GM18519 (cell line): ENCODE measurements at regions not wholly inside any gene's neighbourhood (a gene's known extent, or its start where the extent isn't known, plus 50 kb on each side); places are given as distances from the start of the nearest gene placed in this dataset.
"Not testable (repeated sequence)": the region's sequence is repeated elsewhere in the genome, so short reads cannot be mapped to it uniquely, and the experiment has no call there.

Experiments used
- ATAC-seq: cut with Tn5 transposase; IDR thresholded peaks from one replicate; pipeline ENCODE4 v1.9.1; 2021; ENCODE audit warnings: mild to moderate bottlenecking, moderate library complexity; ENCODE audit not compliant: unreplicated experiment, low FRiP score

GRCh38 chr4:164169591-164169990 is 584.3 kb upstream of the SMIM31 start:
- ATAC-seq: no peak

- no peak for ATAC-seq
Measured at GRCh38 chr4:164177153-164177552, 576.8 kb upstream of the SMIM31 start.

GRCh38 chr4:164177753-164178152 is 576.2 kb upstream of the SMIM31 start:
- no peak for ATAC-seq

- no peak for ATAC-seq
Measured at GRCh38 chr4:164188236-164188635, 565.7 kb upstream of the SMIM31 start.

- no peak for ATAC-seq
Measured at GRCh38 chr4:164192844-164193243, 561.1 kb upstream of the SMIM31 start.

- ATAC-seq: no peak
Measured at GRCh38 chr4:164193676-164194075, 560.3 kb upstream of the SMIM31 start.

- no peak for ATAC-seq
Measured at GRCh38 chr4:164197556-164197955, 556.4 kb upstream of the SMIM31 start.

- ATAC-seq: no peak
Measured at GRCh38 chr4:164203476-164203875, 550.5 kb upstream of the SMIM31 start.

- no peak for ATAC-seq
Measured at GRCh38 chr4:164204434-164204833, 549.5 kb upstream of the SMIM31 start.

- ATAC-seq: no peak
Measured at GRCh38 chr4:164207460-164207859, 546.5 kb upstream of the SMIM31 start.

- ATAC-seq: no peak
Measured at GRCh38 chr4:164210377-164210776, 543.6 kb upstream of the SMIM31 start.

- no peak for ATAC-seq
Measured at GRCh38 chr4:164212134-164212533, 541.8 kb upstream of the SMIM31 start.

GRCh38 chr4:164212714-164213113 is 541.2 kb upstream of the SMIM31 start:
- ATAC-seq: no peak

GRCh38 chr4:164215113-164215741 is 538.7 kb upstream of the SMIM31 start:
- ATAC-seq: no peak

- ATAC-seq: no peak
Measured at GRCh38 chr4:164221631-164222030, 532.3 kb upstream of the SMIM31 start.

- no peak for ATAC-seq
Measured at GRCh38 chr4:164224871-164225270, 529.1 kb upstream of the SMIM31 start.

- ATAC-seq: no peak
Measured at GRCh38 chr4:164229255-164229654, 524.7 kb upstream of the SMIM31 start.

- no peak for ATAC-seq
Measured at GRCh38 chr4:164239433-164239832, 514.5 kb upstream of the SMIM31 start.

GRCh38 chr4:164239976-164240375 is 514.0 kb upstream of the SMIM31 start:
- no peak for ATAC-seq

- ATAC-seq: no peak
Measured at GRCh38 chr4:164251257-164251656, 502.7 kb upstream of the SMIM31 start.

GRCh38 chr4:164252286-164252685 is 501.6 kb upstream of the SMIM31 start:
- no peak for ATAC-seq

- no peak for ATAC-seq
Measured at GRCh38 chr4:164261831-164262230, 492.1 kb upstream of the SMIM31 start.

- ATAC-seq: not testable (repeated sequence)
Measured at GRCh38 chr4:164262508-164262907, 491.4 kb upstream of the SMIM31 start.
